ENCODE measurements at regions not wholly inside any gene's neighbourhood (a gene's known extent, or its start where the extent isn't known, plus 50 kb on each side); places are given as distances from the start of the nearest gene placed in this dataset.
"Not testable (repeated sequence)": the region's sequence is repeated elsewhere in the genome, so short reads cannot be mapped to it uniquely, and the experiment has no call there.

GRCh38 chr16:65285128-65286048 lies 163.5 kb upstream of the CDH11 start:
- no peak for DNase-seq

GRCh38 chr16:65284626-65285025 lies 162.8 kb upstream of the CDH11 start:
- DNase-seq, result no peak

- no peak for DNase-seq
These were observed 161.4 kb upstream of the CDH11 start for GRCh38 chr16:65283181-65283651.

- no peak for DNase-seq
These were observed 159.7 kb upstream of the CDH11 start for GRCh38 chr16:65281586-65281985.

- no peak for DNase-seq
These were observed 159.1 kb upstream of the CDH11 start for GRCh38 chr16:65280845-65281512.

- no peak for DNase-seq
These were observed 157.7 kb upstream of the CDH11 start for GRCh38 chr16:65279576-65279975.

- DNase-seq, result no peak
These were observed 157.0 kb upstream of the CDH11 start for GRCh38 chr16:65278874-65279273.

GRCh38 chr16:65274566-65274965 lies 152.7 kb upstream of the CDH11 start:
- no peak for DNase-seq

GRCh38 chr16:65272699-65273414 lies 151.0 kb upstream of the CDH11 start:
- no peak for DNase-seq

GRCh38 chr16:65271996-65272395 lies 150.1 kb upstream of the CDH11 start:
- no peak for DNase-seq

GRCh38 chr16:65268331-65268730 lies 146.5 kb upstream of the CDH11 start:
- no peak for DNase-seq

GRCh38 chr16:65263896-65264295 lies 142.0 kb upstream of the CDH11 start:
- DNase-seq, result no peak

GRCh38 chr16:65260746-65261145 lies 138.9 kb upstream of the CDH11 start:
- DNase-seq, result no peak

GRCh38 chr16:65254144-65254543 lies 132.3 kb upstream of the CDH11 start:
- DNase-seq, result no peak

- DNase-seq, result no peak
These were observed 127.9 kb upstream of the CDH11 start for GRCh38 chr16:65249768-65250167.

GRCh38 chr16:65244787-65245186 lies 122.9 kb upstream of the CDH11 start:
- no peak for DNase-seq

GRCh38 chr16:65235339-65236177 lies 113.7 kb upstream of the CDH11 start:
- no peak for DNase-seq

- not testable (repeated sequence) for DNase-seq
These were observed 113.0 kb upstream of the CDH11 start for GRCh38 chr16:65234721-65235320.

- DNase-seq, result no peak
These were observed 107.4 kb upstream of the CDH11 start for GRCh38 chr16:65229191-65229662.

GRCh38 chr16:65227150-65227835 lies 105.4 kb upstream of the CDH11 start:
- no peak for DNase-seq

- no peak for DNase-seq
These were observed 104.2 kb upstream of the CDH11 start for GRCh38 chr16:65226077-65226476.
